HG03097 (cell line): ENCODE measurements at regions not wholly inside any gene's neighbourhood (a gene's known extent, or its start where the extent isn't known, plus 50 kb on each side); places are given as distances from the start of the nearest gene placed in this dataset.
"Not testable (repeated sequence)": the region's sequence is repeated elsewhere in the genome, so short reads cannot be mapped to it uniquely, and the experiment has no call there.

Experiments used
- ATAC-seq: cut with Tn5 transposase; IDR thresholded peaks from one replicate; pipeline ENCODE4 v1.9.1; 2021; ENCODE audit not compliant: unreplicated experiment, low FRiP score

DNA sequence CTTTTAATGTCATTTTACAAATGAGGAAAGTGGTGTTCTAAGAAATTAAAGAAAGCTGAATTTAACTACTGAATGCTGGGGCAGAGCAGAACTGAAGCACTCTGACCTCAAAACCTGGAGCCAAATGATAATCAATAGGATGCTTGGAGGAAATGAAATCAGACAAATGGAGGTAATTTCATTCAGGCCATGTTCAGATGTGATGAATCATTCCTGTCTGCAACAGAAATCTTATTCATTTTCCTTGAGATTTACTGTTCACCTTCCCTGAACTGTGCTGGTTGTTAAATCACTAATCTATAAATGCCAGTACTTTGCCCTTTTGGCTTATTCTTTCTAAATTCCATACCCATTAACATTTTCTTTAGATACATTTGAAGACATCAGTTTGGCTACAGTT, 85.6 kb upstream of the SNX7 start:
- no peak for ATAC-seq

DNA sequence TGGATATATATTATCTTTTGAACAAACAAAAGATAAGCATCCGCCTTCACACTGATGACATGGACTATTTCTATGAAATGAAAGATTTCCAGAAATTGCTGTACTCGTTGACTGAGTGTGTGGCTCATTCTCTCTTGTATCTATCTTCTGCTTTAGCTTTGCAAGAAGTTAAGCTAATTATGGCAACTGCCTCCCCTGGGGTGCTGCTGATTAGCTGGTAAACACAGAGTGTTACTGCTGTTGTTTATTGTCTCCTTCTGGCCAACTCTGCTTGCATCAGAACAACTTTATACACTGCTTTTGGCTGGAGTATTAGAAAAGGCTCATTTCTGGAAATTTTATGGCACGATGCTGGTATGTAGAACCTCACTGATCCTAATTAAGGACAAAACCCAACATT, 95.6 kb upstream of the SNX7 start:
- ATAC-seq: no peak

DNA sequence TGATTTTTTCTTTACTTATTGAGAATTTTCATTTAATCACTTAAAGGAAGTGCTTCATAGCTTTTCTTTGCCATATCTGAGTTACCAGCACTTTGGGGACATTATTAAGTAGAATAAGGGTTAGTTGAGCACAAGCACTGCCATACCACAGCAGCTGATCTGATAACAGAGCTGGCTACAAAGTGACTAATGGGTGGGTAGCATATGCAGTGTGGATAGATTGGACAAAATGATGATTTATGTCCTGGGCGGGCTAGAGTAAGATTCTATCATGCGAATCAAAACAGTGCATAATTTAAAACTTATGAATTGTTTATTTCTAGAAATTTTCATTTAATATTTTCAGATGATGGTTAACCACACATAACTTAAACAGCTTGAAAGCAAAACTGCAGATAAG, 102.2 kb upstream of the SNX7 start:
- no peak for ATAC-seq

DNA sequence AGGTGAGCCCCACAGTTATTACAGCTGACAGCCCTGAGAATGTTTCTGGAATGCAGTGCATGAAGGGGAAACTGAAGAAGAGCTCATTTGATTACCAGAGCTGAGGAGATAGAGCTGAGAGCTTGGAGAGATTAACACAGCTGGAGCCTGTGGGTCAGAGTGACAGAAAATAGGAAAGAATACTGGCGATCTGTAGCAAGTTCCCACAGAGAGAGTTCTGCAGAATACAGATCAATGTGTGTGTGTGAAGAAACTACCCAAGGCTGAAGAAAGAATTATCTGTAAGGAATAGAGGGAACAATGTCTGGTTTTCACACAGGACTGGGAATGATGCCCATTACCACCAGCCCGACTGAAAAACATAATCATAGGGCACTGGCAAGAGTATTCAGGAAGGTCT, 103.6 kb upstream of the SNX7 start:
- ATAC-seq: no peak

DNA sequence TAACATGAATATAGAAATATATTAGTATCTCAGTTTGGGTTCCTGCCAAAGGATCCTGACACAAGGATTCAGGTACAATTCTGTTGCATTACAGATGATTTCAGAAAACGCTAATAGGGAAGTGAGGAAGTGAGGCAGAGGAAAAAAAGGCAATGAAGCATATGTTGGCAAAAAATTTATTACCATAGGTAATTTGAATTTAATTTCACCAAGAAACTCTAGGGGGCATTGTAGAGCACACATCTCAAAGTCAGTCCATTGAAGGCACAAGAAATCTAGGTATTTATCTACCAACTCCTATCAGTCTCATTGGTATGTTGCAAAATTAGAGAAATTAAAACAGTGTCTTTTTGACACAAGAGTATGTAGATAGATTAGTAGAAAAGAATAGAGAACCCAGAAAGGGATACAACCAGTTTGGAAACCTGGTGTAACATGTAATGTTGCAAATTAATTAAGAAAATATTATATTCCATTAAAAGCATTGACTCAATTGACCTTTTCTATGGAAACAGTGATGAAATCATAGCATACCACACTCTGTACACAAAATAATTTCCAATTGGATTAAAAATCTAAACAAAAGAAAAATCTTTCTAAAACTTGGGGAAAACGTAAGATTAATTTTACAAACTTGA, 104.9 kb upstream of the SNX7 start:
- ATAC-seq: no peak

DNA sequence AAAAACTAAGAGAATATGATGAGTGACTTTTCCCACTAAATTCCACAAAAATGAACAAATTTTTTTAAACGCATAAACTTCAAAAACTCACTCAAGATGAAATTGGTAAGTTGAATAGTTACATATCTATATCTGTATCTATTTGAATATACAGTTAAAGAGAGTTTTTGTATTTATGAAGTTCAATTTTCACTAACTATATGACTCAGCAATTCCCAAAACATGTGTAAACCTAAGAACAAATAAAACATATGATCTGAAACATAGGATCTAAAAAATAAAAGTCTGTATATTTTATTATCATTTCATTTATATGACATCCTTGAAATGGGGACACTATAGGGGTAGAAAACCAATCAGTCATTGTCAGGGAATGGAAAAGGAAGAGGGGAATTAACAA, 105.7 kb upstream of the SNX7 start:
- no peak for ATAC-seq

DNA sequence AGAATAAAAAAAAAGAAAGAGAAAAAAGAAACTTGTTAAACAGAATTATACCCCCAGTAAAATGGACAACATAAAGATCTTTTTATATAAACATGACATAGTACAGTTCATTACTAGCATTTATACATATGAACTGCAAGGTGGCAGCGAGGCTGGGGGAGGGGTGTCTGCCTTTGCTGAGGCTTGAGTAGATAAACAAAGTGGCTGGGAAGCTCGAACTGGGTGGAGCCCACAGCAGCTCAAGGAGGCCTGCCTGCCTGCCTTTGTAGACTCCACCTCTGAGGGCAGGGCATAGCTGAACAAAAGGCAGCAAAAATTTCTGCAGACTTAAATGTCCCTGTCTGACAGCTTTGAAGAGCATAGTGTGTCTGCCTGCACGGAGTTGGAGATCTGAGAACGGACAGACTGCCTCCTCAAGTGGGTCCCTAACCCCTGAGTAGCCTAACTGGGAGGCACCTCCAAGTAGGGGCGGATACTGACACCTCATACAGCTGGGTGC, 108.9 kb upstream of the SNX7 start:
- not testable (repeated sequence) for ATAC-seq

DNA sequence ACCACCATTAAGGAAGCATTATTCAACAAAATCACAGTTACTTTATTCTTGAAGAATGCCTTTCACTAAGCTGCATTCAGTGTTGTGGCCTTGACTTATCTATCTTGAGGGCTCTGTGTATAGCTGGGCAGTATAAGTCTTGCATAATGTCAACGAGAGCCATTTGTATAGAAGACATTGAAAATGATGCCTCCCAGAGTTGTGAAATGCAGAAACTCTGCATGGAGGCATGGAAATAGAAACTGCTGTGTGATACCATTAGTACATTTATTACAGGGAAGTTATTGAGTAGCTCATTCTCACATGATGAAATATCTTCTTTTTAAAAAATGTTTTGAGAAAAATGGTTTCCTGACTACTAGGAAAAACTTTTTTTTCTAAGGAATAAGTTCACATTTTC, 111.4 kb upstream of the SNX7 start:
- no peak for ATAC-seq

DNA sequence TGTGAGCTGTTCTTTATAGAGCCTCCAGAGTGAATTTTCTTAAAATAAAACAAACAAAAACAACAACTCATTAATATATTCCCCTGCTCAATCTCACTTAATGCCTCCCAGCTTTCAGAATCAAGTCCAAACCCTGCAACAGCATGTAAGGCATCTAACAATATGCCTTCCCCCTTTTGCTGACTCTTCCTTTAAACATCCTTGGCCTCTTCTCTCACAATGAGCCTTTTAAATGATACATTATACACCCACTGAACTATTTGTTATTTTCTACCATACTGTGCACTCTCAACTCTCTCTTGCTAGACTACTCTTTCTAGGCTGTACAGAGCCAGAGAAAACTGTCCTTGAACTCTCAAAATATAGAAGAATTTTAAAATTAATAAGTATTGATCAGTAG, 115.2 kb upstream of the SNX7 start:
- no peak for ATAC-seq

DNA sequence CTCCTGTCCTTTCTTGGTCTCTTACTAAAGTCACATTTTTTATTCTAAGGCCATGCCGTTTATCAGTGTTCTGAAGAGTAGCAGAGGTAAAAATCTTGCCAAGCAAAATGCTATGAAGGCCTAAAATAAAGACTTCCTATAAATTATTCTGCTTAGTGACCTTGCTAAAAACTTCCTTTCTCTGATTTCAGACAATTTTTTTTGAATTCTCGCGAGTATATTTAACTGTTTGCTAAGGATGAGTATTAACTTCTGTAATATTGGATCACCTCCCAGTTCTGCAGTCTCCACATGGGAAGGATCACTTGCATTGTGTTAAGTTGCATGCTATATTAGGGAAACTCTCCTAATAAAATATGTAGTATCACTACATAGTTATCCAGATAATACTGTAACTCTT, 123.4 kb upstream of the SNX7 start:
- ATAC-seq: no peak

DNA sequence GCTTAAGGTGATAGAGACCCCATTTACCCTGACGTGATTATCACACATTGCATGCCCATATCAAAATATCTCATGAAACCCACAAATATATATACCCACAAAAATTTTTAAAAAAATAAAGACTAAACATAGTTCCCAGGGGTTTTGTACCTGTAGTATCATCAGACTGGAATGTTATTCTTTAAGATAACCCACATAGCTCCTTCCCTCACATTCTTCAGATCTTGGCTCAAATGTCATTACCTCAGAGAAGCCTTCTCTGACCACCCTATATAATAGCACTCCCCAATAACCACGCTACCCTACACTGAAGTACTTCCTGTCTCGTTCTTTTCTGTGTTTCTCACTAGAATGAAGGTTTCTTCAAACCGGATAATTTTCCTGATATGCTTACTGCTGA, 138.3 kb upstream of the SNX7 start:
- no peak for ATAC-seq

DNA sequence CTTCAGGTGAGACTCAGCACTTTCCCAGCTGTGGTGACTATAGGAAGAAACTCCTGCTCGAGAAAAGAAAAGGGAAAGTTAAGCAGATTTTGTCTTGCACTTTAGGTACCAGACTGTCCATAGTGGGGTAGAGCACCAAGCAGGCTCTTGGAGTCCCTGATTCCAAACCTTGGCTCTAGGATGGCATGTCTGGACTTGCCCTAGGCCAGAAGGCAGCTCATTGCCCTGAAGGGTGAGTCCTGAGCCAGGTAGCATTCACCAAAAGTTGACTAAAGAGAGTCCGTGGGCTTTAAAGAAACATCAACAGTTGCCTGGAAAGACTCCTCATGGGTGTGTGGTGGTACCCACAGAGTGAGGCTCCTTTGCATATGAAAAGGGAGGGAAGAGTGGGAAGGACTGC, 145.2 kb upstream of the SNX7 start:
- no peak for ATAC-seq

DNA sequence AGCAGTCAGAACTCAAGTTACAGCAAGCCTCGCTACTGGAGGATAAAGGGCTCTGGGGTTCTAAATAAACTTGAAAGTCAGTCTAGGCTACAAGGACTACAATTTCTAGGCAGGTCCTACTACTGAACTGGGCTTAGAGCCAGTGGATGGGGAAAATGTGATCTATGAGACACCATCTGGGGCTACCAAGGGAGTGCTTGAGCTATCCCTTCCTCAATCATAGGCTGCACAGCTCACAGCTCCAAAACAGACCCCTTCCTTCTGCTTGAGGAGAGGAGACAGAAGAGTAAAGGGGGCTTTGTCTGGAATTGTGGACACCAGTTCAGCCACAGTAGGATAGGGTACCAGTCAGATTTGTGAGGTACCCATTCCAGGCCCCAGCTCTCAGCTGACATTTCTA, 145.8 kb upstream of the SNX7 start:
- ATAC-seq: no peak

DNA sequence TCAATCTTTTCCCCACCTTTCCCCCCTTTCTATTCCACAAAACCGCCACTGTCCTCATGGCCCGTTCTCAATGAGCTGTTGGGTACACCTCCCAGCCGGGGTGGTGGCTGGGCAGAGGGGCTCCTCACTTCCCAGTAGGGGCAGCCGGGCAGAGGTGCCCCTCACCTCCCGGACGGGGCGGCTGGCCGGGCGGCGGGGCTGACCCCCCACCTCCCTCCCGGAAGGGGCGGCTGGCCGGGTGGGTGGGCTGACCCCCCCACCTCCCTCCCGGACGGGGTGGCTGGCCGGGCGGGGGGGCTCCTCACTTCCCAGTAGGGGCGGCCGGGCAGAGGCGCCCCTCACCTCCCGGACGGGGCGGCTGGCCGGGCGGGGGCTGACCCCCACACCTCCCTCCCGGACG, 149.3 kb upstream of the SNX7 start:
- ATAC-seq: not testable (repeated sequence)

DNA sequence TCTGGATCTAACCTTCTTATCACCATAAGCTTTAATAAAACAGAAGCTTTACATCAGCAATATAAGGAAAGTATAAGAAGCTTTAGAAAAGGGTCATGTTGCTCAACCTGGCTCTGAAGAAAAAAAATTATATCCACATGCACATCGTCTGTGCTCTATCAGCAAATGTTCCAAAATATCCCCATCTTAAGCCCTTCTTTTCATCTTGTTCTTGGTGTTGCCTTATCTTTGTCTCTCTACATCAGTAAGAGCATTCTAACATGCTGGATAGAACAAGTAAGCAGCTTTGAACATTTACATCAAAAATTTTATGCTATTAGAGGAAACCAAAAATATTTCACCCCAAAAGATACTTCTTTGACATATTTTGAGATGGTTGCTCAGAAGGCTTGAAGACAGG, 157.8 kb upstream of the SNX7 start:
- no peak for ATAC-seq

DNA sequence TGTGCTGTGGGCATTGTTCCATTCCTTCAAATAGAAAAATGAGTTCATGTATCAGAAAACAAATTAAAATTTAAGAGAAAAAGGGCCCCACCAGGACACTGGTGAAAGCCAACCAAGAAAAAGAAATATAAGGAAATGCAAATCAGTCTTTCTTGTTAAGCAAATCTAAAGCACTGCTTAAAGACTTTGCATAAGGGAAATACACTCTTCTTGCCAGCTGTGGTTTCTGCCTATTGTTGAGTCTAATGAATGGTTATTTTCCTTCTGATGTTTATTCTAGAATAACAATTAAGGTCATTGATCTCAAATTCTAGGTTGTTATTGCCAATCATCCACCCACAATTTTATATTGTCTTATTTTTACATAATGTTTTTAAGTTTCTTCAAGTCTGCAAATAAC, 158.6 kb upstream of the SNX7 start:
- ATAC-seq: no peak

DNA sequence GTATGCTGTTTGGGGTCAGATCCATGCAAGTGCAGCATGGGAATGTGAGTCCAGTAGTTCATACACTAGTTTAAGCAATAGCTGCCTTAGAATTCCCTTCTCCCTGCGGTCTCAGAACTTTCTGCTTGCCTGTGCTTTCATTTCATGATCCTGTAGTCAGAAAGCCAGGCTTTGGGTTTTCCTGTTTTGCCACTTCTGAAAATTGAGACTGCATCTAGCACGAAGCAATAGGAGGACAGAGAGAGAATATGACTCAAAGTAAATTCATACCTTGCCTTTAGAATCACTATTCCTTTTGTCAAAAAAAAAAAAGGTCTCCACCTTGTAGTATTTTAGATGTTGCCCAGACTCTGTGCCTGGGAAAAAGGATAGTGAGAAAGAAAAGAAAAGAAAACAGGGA, 161.2 kb upstream of the SNX7 start:
- no peak for ATAC-seq

DNA sequence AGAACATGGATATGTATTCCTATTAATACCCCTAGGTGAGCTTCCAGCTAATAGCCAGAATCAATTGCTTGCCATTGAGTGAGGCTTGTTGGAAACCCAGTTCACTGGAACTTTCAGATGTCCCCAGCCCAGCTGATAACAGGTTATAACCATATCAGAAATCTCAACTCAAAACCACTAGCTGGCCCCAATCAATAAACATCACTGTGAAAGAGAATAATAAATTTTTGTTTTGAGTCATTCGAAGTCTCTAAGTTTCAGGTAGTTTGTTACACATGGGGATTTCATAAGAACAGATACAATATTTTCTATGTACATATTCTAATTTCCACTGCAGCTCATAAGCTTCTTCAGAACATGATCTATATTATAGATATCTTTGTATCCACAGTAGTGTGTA, 162.9 kb upstream of the SNX7 start:
- no peak for ATAC-seq

DNA sequence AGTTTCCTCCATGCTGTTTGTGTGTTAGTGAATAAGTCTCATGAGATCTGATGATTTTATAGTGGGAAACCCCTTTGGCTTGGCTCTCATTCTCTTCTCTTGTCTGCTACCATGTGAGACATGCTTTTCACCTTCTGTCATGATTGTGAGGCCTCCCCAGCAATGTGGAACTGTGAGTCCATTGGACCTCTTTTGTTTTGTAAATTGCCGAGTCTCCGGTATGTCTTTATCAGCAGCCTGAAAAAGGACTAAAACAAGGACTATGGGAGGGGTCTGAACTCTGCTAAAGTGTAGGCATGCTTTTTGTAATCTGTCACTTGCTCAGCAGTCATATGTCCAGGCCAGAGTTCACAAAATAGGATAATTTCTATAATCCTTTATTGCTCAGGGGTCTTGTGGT, 164.0 kb upstream of the SNX7 start:
- no peak for ATAC-seq

DNA sequence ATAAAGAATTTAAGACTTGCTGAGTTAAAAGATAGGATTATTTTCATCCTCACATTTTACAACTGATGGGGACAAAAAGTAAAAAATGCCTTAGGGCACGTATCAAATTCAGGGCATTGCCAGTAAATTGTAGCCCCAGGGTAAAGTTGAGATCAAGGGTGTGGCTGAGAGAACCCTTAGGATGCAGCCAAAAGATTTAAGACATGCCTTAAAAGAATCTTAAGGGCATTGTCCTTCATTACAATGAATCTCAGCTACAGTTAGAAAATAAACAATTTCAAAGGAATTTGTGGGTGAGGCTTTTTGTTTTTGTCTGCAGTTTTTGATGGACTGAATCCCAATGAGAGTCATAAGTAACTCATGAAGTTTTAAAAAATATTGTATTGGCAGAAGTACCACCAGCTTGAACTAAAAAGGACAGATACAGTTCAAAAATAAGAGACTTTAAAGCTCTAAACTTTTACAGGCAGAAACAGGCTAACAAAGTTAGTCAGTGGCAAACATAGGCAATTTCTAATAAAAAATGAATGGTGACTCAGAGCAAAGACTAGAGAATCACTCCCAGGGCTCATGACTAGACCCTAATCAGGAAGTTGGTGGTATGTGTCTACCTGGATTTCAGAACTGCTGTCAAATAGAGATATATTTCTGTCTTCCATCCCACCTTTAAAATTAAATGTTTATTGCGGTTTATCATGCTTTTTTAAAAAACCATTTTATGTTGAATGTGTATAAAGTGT, 165.1 kb upstream of the SNX7 start:
- ATAC-seq: no peak

DNA sequence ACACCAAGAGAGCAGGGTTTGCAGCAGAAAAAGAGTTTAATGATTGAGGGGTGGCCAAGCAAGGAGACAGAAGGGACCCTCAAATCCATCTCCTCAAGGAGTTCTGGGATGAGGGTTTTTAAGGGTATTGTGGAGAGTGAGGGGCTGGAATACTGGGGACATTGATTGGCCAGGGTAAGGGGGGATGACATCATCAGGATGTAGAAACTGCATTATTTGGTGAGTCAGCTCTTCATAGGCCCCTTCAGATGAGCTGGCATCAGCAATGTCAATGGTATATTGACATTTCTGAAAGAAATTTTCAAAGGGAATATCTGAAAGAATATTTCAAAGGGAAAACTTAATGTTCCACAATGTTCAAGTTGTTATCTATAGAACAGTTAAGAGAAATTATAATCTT, 168.1 kb upstream of the SNX7 start:
- no peak for ATAC-seq

DNA sequence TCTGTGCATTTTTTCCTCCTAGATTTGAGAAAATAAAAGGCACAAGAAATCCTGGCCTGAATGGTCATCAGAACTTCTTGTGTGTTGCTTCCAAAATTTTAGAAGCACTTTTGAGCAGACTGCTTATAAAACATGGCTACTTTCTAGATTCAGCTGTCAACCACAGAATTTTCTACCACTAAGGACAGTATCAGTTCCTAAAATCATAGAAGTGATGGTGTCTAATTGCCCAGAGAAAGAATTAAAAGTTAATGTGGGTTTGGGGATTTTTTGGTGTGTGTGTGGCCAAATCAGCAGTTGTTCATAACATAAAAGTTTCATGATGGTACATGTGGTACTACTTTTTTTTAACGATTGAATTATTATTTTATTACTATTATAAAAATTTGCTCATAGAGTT, 171.4 kb upstream of the SNX7 start:
- ATAC-seq: no peak

DNA sequence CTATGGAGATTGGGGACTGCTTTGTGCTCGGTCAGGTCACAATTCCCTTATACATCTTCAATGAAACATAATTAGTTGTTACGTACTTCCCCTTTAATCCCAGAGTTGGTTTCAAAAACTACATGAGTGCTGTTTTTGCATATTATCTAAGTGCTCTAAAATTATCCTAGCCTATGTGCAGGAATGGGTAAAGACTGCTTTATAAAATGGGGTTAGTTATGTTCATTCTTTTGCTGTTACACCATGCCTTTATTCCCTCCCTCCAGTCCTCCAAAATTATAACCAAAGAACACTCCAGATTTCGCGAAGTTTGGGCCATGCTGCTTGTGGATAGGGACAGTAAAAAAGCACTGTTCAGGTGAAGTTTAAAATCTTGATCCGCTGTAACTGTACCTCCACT, 173.9 kb upstream of the SNX7 start:
- no peak for ATAC-seq
